DOHH2 (cell line): ENCODE measurements at regions not wholly inside any gene's neighbourhood (a gene's known extent, or its start where the extent isn't known, plus 50 kb on each side); places are given as distances from the start of the nearest gene placed in this dataset.

Experiments used
- H3F3A ChIP-seq: fragments of 200-600 bp; sonication (generic), shearing (Covaris generic); 2 replicates; pipeline ENCODE4 v1.6.0; 2016; ENCODE audit warnings: antibody characterized with exemption, mild to moderate bottlenecking; ENCODE audit not compliant: control insufficient read depth, insufficient read depth
- H3K27ac ChIP-seq: fragments of 200-600 bp; sonication (generic); 2 replicates; pipeline ENCODE4 v1.5.1; 2014; ENCODE audit warnings: low read depth, mild to moderate bottlenecking, low read length, moderate library complexity
- H3K27me3 ChIP-seq: fragments of 200-600 bp; sonication (generic); 2 replicates; pipeline ENCODE4 v1.6.1; 2014; ENCODE audit warnings: mild to moderate bottlenecking, low read length, mixed read lengths; ENCODE audit not compliant: control insufficient read depth
- H3K36me3 ChIP-seq: fragments of 200-600 bp; sonication (generic); 2 replicates; pipeline ENCODE4 v1.6.1; 2014; ENCODE audit warnings: mild to moderate bottlenecking, low read length, moderate library complexity, mixed read lengths; ENCODE audit not compliant: control insufficient read depth
- H3K4me1 ChIP-seq: fragments of 200-600 bp; sonication (generic); 2 replicates; pipeline ENCODE4 v1.6.1; 2014; ENCODE audit warnings: mild to moderate bottlenecking, low read length, mixed read lengths; ENCODE audit not compliant: control insufficient read depth
- H3K4me2 ChIP-seq: fragments of 200-600 bp; sonication (generic); 2 replicates; pipeline ENCODE4 v1.6.0; 2014; ENCODE audit warnings: mild to moderate bottlenecking, low read length, moderate library complexity
- H3K4me3 ChIP-seq: fragments of 200-600 bp; sonication (generic); 2 replicates; pipeline ENCODE4 v1.5.1; 2014; ENCODE audit warnings: mild to moderate bottlenecking, low read length, mixed read lengths
- H3K79me2 ChIP-seq: fragments of 200-600 bp; sonication (generic); 2 replicates; pipeline ENCODE4 v1.6.1; 2014; ENCODE audit warnings: mild to moderate bottlenecking, low read length, mixed read lengths; ENCODE audit not compliant: control insufficient read depth
- H3K9me2 ChIP-seq: fragments of 200-600 bp; sonication (generic); replicated peaks from 2 replicates; pipeline ENCODE4 v1.6.1; 2014; ENCODE audit warnings: mild to moderate bottlenecking, low read length, mixed read lengths; ENCODE audit not compliant: control insufficient read depth
- H3K9me3 ChIP-seq: fragments of 200-600 bp; sonication (generic); 2 replicates; pipeline ENCODE4 v1.6.1; 2014; ENCODE audit warnings: antibody characterized with exemption, low read length, mixed read lengths; ENCODE audit not compliant: control insufficient read depth, insufficient read depth
- H4K20me1 ChIP-seq: fragments of 200-600 bp; sonication (generic); 2 replicates; pipeline ENCODE4 v1.6.0; 2014; ENCODE audit warnings: low read depth, mild to moderate bottlenecking, antibody characterized with exemption, low read length, moderate library complexity; ENCODE audit not compliant: control insufficient read depth, insufficient read depth
- CTCF ChIP-seq: fragments of 200-600 bp; sonication (generic); IDR thresholded peaks from one replicate; pipeline ENCODE4 v1.5.1; 2014; ENCODE audit warnings: antibody characterized with exemption, mild to moderate bottlenecking, low read depth, low read length; ENCODE audit not compliant: poor library complexity, severe bottlenecking
- EZH2phosphoT487 ChIP-seq: fragments of 200-600 bp; sonication (generic); IDR thresholded peaks from 2 replicates; pipeline ENCODE4 v1.6.1; 2017; ENCODE audit warnings: borderline replicate concordance, mild to moderate bottlenecking, antibody characterized with exemption, low read length, moderate library complexity, mixed read lengths

GRCh38 chr6:92820601-92821000, 598.8 kb downstream of the EPHA7 start:
- TF ChIP-seq CTCF (no peak), EZH2phosphoT487 (no peak)
- Histone ChIP-seq H3F3A (no peaks in the 10 kb centered on the region), H3K9me3 (no peaks in the 10 kb centered on the region), H3K9me2 (no peaks in the 10 kb centered on the region), H3K27ac (no peak overlapping the region), H3K4me3 (no peak overlapping the region), H3K4me2 (no peak overlapping the region), H3K36me3 (no peaks in the 10 kb centered on the region), H3K79me2 (no peaks in the 10 kb centered on the region), H4K20me1 (no peaks in the 10 kb centered on the region), H3K27me3 (no peaks in the 10 kb centered on the region), H3K4me1 (no peaks in the 10 kb centered on the region)

- no peaks in the 10 kb centered on the region for H3K9me3 ChIP-seq
- H4K20me1 ChIP-seq, result no peaks in the 10 kb centered on the region
- no peaks in the 10 kb centered on the region for H3K79me2 ChIP-seq
- no peaks in the 10 kb centered on the region for H3F3A ChIP-seq
- H3K36me3 ChIP-seq, result no peaks in the 10 kb centered on the region
- H3K4me2 ChIP-seq, result no peak overlapping the region
- no peak overlapping the region for H3K4me3 ChIP-seq
- no peaks in the 10 kb centered on the region for H3K9me2 ChIP-seq
- TF ChIP-seq EZH2phosphoT487 (no peak), CTCF (peak; percentile 72)
- 0 out of 2 replicates have a peak, but pooled peaks cover 3% of the 10 kb centered on the region for H3K4me1 ChIP-seq
- no peak overlapping the region for H3K27ac ChIP-seq
- no peaks in the 10 kb centered on the region for H3K27me3 ChIP-seq
Observed at GRCh38 chr6:92810913-92811312, 608.4 kb downstream of the EPHA7 start.

GRCh38 chr6:92806254-92806653, 613.1 kb downstream of the EPHA7 start:
- no peaks in the 10 kb centered on the region for H3K36me3 ChIP-seq
- H3K79me2 ChIP-seq, result no peaks in the 10 kb centered on the region
- H3K4me1 ChIP-seq, result 0 out of 2 replicates have a peak, but pooled peaks cover 3% of the 10 kb centered on the region
- no peaks in the 10 kb centered on the region for H4K20me1 ChIP-seq
- H3K9me2 ChIP-seq, result no peaks in the 10 kb centered on the region
- no peaks in the 10 kb centered on the region for H3F3A ChIP-seq
- TF ChIP-seq EZH2phosphoT487, result no peak
- no peak for TF ChIP-seq CTCF
- no peak overlapping the region for H3K4me3 ChIP-seq
- H3K27ac ChIP-seq, result no peak overlapping the region
- no peak overlapping the region for H3K4me2 ChIP-seq
- no peaks in the 10 kb centered on the region for H3K9me3 ChIP-seq
- no peaks in the 10 kb centered on the region for H3K27me3 ChIP-seq

- Histone ChIP-seq H3K36me3 (no peaks in the 10 kb centered on the region), H3F3A (no peaks in the 10 kb centered on the region), H3K27ac (no peak overlapping the region), H3K9me2 (no peaks in the 10 kb centered on the region), H3K4me2 (no peak overlapping the region), H3K9me3 (no peaks in the 10 kb centered on the region), H3K4me3 (no peak overlapping the region), H4K20me1 (no peaks in the 10 kb centered on the region), H3K4me1 (no peaks in the 10 kb centered on the region), H3K27me3 (no peaks in the 10 kb centered on the region), H3K79me2 (no peaks in the 10 kb centered on the region)
- no peak for TF ChIP-seq EZH2phosphoT487
- no peak for TF ChIP-seq CTCF
Observed at GRCh38 chr6:92791403-92791802, 628.0 kb downstream of the EPHA7 start.
